Upper lobe of left lung (tissue), 6 donors: ENCODE measurements at regions not wholly inside any gene's neighbourhood (a gene's known extent, or its start where the extent isn't known, plus 50 kb on each side); places are given as distances from the start of the nearest gene placed in this dataset.
A peak's percentile ranks its signal among the peaks of the same experiment; 100 is the strongest.

Experiments
- ATAC-seq, 2 donors: fragments of 200-7000 bp; cut with Tn5 transposase; one replicate each; pipeline ENCODE4 v1.9.1; 2022; ENCODE audit warnings: mild to moderate bottlenecking in 2 of 2, moderate library complexity in 2 of 2; ENCODE audit not compliant: low FRiP score in 2 of 2
- DNase-seq, 2 donors: peaks; one replicate each; pipeline ENCODE4 v3.0.0-alpha.2; 2019 to 2020
- H3K27ac ChIP-seq, 4 donors: fragments of 200-600 bp; sonication (generic); one replicate each; pipeline ENCODE4 v1.5.1; 2016 to 2019
- H3K27me3 ChIP-seq, 4 donors: fragments of 200-600 bp; sonication (generic); one replicate each; pipeline ENCODE4 v1.5.1; 2017 to 2019
- H3K36me3 ChIP-seq, 4 donors: fragments of 200-600 bp; sonication (generic); one replicate each; pipeline ENCODE4 v1.5.1; 2016 to 2019
- H3K4me1 ChIP-seq, 4 donors: fragments of 200-600 bp; sonication (generic); one replicate each; pipeline ENCODE4 v1.5.1; 2018 to 2019
- H3K4me3 ChIP-seq, 4 donors: fragments of 200-600 bp; sonication (generic); one replicate each; pipeline ENCODE4 v1.5.1; 2017 to 2019; ENCODE audit warnings: mild to moderate bottlenecking in 2 of 4, moderate library complexity in 1 of 4
- H3K9me3 ChIP-seq, 4 donors: fragments of 200-600 bp; sonication (generic); one replicate each; pipeline ENCODE4 v1.5.1; 2018 to 2019
- CTCF ChIP-seq, 6 experiments: fragments of 450-650 bp in 4 of 6; fragments of 200-600 bp in 2 of 6; sonication (generic) in 2 of 6; IDR thresholded peaks; one replicate each; pipeline ENCODE4 v1.5.1; 2016 to 2019; ENCODE audit warnings: antibody characterized with exemption in 6 of 6
- EP300 ChIP-seq, 4 donors: sonication (generic); formaldehyde crosslinking; IDR thresholded peaks; one replicate each; pipeline ENCODE4 v1.5.1; 2017; ENCODE audit warnings: antibody characterized with exemption in 4 of 4, control low read depth in 2 of 4
- POLR2A ChIP-seq, 4 donors: fragments of 450-650 bp; IDR thresholded peaks; one replicate each; pipeline ENCODE4 v1.5.1; 2016 to 2017; ENCODE audit warnings: antibody characterized with exemption in 4 of 4, mild to moderate bottlenecking in 2 of 4
- POLR2AphosphoS5 ChIP-seq, 2 donors: sonication (generic); formaldehyde crosslinking; IDR thresholded peaks; one replicate each; pipeline ENCODE4 v1.5.1; 2017; ENCODE audit warnings: antibody characterized with exemption in 2 of 2
- WGBS, 2 donors: methylation state at CpG; one replicate each; pipeline ENCODE4 v1.1.5; 2017 to 2018; 5-methylcytosine and 5-hydroxymethylcytosine counted together
- donor health status: DM: no; HTN: no; CAD: no; lungs with moderate emphysema.
- donor health status: DM: no; HTN: yes; CAD: no; lungs with severe emphysema.

- H3K27ac ChIP-seq, result no peak overlapping the region
- H3K4me1 ChIP-seq, result no peaks in the 10 kb centered on the region
- TF ChIP-seq EP300 (IDR thresholded peaks at IDR 0.05) (no peak), POLR2A (IDR thresholded peaks at IDR 0.05) (no peak)
- DNase-seq (no peak), ATAC-seq (no peak)
- no peaks in the 10 kb centered on the region for H3K36me3 ChIP-seq
- no peaks in the 10 kb centered on the region for H3K27me3 ChIP-seq
- no peaks in the 10 kb centered on the region for H3K9me3 ChIP-seq
- WGBS, 2 donors, result 83 to 93% methylated on average over 1 of the region's 1 CpG
- H3K4me3 ChIP-seq, result no peak overlapping the region
These were observed 84.7 kb downstream of the FAM161A start for GRCh38 chr2:61769093-61769675.

- TF ChIP-seq POLR2AphosphoS5 (IDR thresholded peaks at IDR 0.05), result peak; percentile 91 to 93
- TF ChIP-seq POLR2A (IDR thresholded peaks at IDR 0.05), result peak; percentile 7 to 93 (median 76)
- TF ChIP-seq EP300 (IDR thresholded peaks at IDR 0.05), result peak in 2 of 4 donors; percentile 13 to 24
- TF ChIP-seq CTCF (IDR thresholded peaks at IDR 0.05), result no peak
- Histone ChIP-seq H3K4me3 (peak overlapping the region; percentile 36 to 65 (median 60)), H3K9me3 (no peaks in the 10 kb centered on the region), H3K27me3 (no peaks in the 10 kb centered on the region), H3K27ac (peak overlapping the region; percentile 94 to 98 (median 97)), H3K36me3 (no peaks in the 10 kb centered on the region), H3K4me1 (peaks cover 0 to 7% (median 0%) of the 10 kb centered on the region in 4 donors)
- ATAC-seq (peak; percentile 100), DNase-seq (peak; percentile 98 to 99)
- 1 to 2% methylated on average over 10 to 70 of the region's 70 CpGs for WGBS, 2 donors
These were observed 89.6 kb downstream of the FAM161A start for GRCh38 chr2:61764035-61764800.

DNA sequence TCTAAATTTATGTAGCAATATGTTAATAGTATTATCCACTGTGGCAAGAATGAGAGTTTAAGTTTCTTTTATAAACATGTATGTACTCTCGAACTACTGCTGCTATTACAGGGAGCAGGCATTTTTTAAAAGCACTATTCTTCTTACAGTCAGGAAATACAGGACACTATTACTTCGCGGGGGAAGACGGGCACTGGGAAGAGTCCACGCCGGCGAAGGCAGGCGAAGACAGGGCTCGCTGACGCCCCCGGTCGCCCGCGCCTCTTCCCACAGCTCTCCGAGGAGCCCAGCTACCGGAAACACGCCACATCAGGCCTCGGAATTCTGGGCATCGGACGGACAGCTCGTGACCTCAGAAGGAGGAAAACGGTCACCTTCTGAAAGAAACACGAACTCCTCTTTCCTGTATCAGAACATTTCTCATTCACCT, 90.2 kb downstream of the FAM161A start:
- Histone ChIP-seq H3K36me3 (no peaks in the 10 kb centered on the region), H3K4me1 (peaks cover 0 to 7% (median 0%) of the 10 kb centered on the region in 4 donors), H3K27ac (peak overlapping the region; percentile 94 to 98 (median 97)), H3K27me3 (no peaks in the 10 kb centered on the region), H3K4me3 (peak overlapping the region; percentile 30 to 65 (median 60)), H3K9me3 (no peaks in the 10 kb centered on the region)
- peak; percentile 86 for ATAC-seq
- WGBS, 2 donors, result 0% methylated on average over 23 of the region's 23 CpGs
- DNase-seq, result peak; percentile 77 to 90
- TF ChIP-seq EP300 (IDR thresholded peaks at IDR 0.05) (no peak), POLR2AphosphoS5 (IDR thresholded peaks at IDR 0.05) (no peak), POLR2A (IDR thresholded peaks at IDR 0.05) (no peak), CTCF (IDR thresholded peaks at IDR 0.05) (no peak)

DNA sequence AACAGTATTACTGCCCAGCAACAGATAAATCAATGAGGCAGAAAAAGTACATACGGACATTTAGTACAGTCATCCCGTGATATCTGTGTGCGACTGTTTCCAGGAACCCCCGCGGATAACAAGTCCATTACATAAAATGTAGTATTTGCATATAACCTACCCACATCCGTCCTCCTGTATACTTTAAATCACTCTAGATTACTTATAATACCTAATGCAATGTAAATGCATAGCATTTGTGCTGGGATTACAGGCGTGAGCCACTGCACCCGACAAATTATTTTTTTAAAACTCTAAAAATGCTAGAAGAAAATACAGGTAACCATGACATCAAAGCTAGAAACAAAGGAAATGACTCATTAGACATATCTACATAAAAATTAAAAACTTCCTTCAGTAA, 91.6 kb downstream of the FAM161A start:
- no peak overlapping the region for H3K4me3 ChIP-seq
- no peaks in the 10 kb centered on the region for H3K9me3 ChIP-seq
- peaks cover 0 to 7% (median 0%) of the 10 kb centered on the region in 4 donors for H3K4me1 ChIP-seq
- TF ChIP-seq CTCF (IDR thresholded peaks at IDR 0.05) (no peak), POLR2AphosphoS5 (IDR thresholded peaks at IDR 0.05) (no peak), EP300 (IDR thresholded peaks at IDR 0.05) (no peak), POLR2A (IDR thresholded peaks at IDR 0.05) (no peak)
- no peaks in the 10 kb centered on the region for H3K27me3 ChIP-seq
- ATAC-seq (no peak), DNase-seq (no peak)
- no peak overlapping the region for H3K27ac ChIP-seq
- H3K36me3 ChIP-seq, result no peaks in the 10 kb centered on the region
- WGBS, 2 donors, result 96 to 97% methylated on average over 8 of the region's 8 CpGs

- DNase-seq (no peak), ATAC-seq (no peak)
- 74 to 87% methylated on average over 2 of the region's 2 CpGs for WGBS, 2 donors
These were observed 94.1 kb downstream of the FAM161A start for GRCh38 chr2:61759718-61760117.

More at GRCh38 chr2:61759718-61760117, 94.1 kb downstream of the FAM161A start:
- H3K4me3 ChIP-seq, result no peak overlapping the region
- H3K4me1 ChIP-seq, result peaks cover 0 to 7% (median 0%) of the 10 kb centered on the region in 4 donors
- H3K36me3 ChIP-seq, result no peaks in the 10 kb centered on the region
- no peaks in the 10 kb centered on the region for H3K27me3 ChIP-seq
- no peak overlapping the region for H3K27ac ChIP-seq
- H3K9me3 ChIP-seq, result no peaks in the 10 kb centered on the region
- TF ChIP-seq POLR2A (IDR thresholded peaks at IDR 0.05) (no peak), CTCF (IDR thresholded peaks at IDR 0.05) (no peak), POLR2AphosphoS5 (IDR thresholded peaks at IDR 0.05) (no peak), EP300 (IDR thresholded peaks at IDR 0.05) (no peak)
